Activated T-helper 17 cell treated with anti-CD3 and anti-CD28 coated beads, Interleukin-2, amount 50 U/mL, for 72 hours (primary cell): ENCODE measurements at regions not wholly inside any gene's neighbourhood (a gene's known extent, or its start where the extent isn't known, plus 50 kb on each side); places are given as distances from the start of the nearest gene placed in this dataset.

Experiments
- ATAC-seq: fragments of 150-1000 bp; cut with Tn5 transposase; replicated peaks from 2 replicates; pipeline ENCODE4 v1.10.0; 2021; ENCODE audit warnings: mild to moderate bottlenecking, moderate library complexity
- H3K27ac Mint-ChIP-seq: one replicate; pipeline ENCODE4 v1.8.0; 2022; ENCODE audit warnings: mixed read lengths
- H3K27me3 Mint-ChIP-seq: one replicate; pipeline ENCODE4 v1.8.0; 2022; ENCODE audit warnings: mixed read lengths
- H3K36me3 Mint-ChIP-seq: one replicate; pipeline ENCODE4 v1.8.0; 2022; ENCODE audit warnings: low read depth, mild to moderate bottlenecking, mixed read lengths
- H3K4me1 Mint-ChIP-seq: one replicate; pipeline ENCODE4 v1.8.0; 2022; ENCODE audit warnings: mixed read lengths
- H3K4me3 Mint-ChIP-seq: one replicate; pipeline ENCODE4 v1.8.0; 2022; ENCODE audit warnings: mild to moderate bottlenecking, mixed read lengths
- H3K9me3 Mint-ChIP-seq: one replicate; pipeline ENCODE4 v1.8.0; 2022; ENCODE audit warnings: mixed read lengths

- Mint-ChIP-seq H3K9me3 (no peaks in the 10 kb centered on the region), H3K4me1 (no peaks in the 10 kb centered on the region), H3K27ac (no peak overlapping the region), H3K36me3 (no peaks in the 10 kb centered on the region), H3K4me3 (no peak overlapping the region), H3K27me3 (peaks cover 13% of the 10 kb centered on the region)
- ATAC-seq = no peak
Observed at GRCh38 chr2:122152571-122152970, 397.1 kb downstream of the TSN start.

- Mint-ChIP-seq H3K4me3 (no peak overlapping the region), H3K27me3 (peaks cover 16% of the 10 kb centered on the region), H3K27ac (no peak overlapping the region), H3K36me3 (no peaks in the 10 kb centered on the region), H3K9me3 (no peaks in the 10 kb centered on the region), H3K4me1 (no peaks in the 10 kb centered on the region)
- no peak for ATAC-seq
Observed at GRCh38 chr2:122156176-122156890, 400.9 kb downstream of the TSN start.

- ATAC-seq = no peak
- Mint-ChIP-seq H3K27ac (no peak overlapping the region), H3K9me3 (no peaks in the 10 kb centered on the region), H3K4me1 (no peaks in the 10 kb centered on the region), H3K27me3 (peaks cover 15% of the 10 kb centered on the region), H3K4me3 (no peak overlapping the region), H3K36me3 (no peaks in the 10 kb centered on the region)
Observed at GRCh38 chr2:122157158-122157557, 401.7 kb downstream of the TSN start.

- Mint-ChIP-seq H3K27ac (no peak overlapping the region), H3K36me3 (no peaks in the 10 kb centered on the region), H3K4me3 (no peak overlapping the region), H3K9me3 (no peaks in the 10 kb centered on the region), H3K27me3 (peaks cover 3% of the 10 kb centered on the region), H3K4me1 (no peaks in the 10 kb centered on the region)
- ATAC-seq = no peak
Observed at GRCh38 chr2:122163617-122164016, 408.2 kb downstream of the TSN start.

- no peaks in the 10 kb centered on the region for H3K4me1 Mint-ChIP-seq
- H3K27ac Mint-ChIP-seq = no peak overlapping the region
- no peak for ATAC-seq
Observed at GRCh38 chr2:122164964-122165363, 409.5 kb downstream of the TSN start.

GRCh38 chr2:122166820-122167219, 411.4 kb downstream of the TSN start:
- no peak for ATAC-seq
- Mint-ChIP-seq H3K9me3 (no peaks in the 10 kb centered on the region), H3K4me3 (no peak overlapping the region), H3K4me1 (no peaks in the 10 kb centered on the region), H3K27ac (no peak overlapping the region), H3K36me3 (no peaks in the 10 kb centered on the region), H3K27me3 (peaks cover 5% of the 10 kb centered on the region)

More at GRCh38 chr2:122164964-122165363, 409.5 kb downstream of the TSN start:
- Mint-ChIP-seq H3K9me3 (no peaks in the 10 kb centered on the region), H3K27me3 (no peaks in the 10 kb centered on the region), H3K4me3 (no peak overlapping the region), H3K36me3 (no peaks in the 10 kb centered on the region)

GRCh38 chr2:122167515-122167914, 412.1 kb downstream of the TSN start:
- peaks cover 5% of the 10 kb centered on the region for H3K27me3 Mint-ChIP-seq
- no peak for ATAC-seq
- no peaks in the 10 kb centered on the region for H3K36me3 Mint-ChIP-seq
- no peak overlapping the region for H3K27ac Mint-ChIP-seq
- no peaks in the 10 kb centered on the region for H3K9me3 Mint-ChIP-seq
- H3K4me3 Mint-ChIP-seq = no peak overlapping the region
- H3K4me1 Mint-ChIP-seq = no peaks in the 10 kb centered on the region

GRCh38 chr2:122168799-122169198, 413.3 kb downstream of the TSN start:
- Mint-ChIP-seq H3K9me3 (no peaks in the 10 kb centered on the region), H3K4me1 (no peaks in the 10 kb centered on the region), H3K4me3 (no peak overlapping the region), H3K36me3 (no peaks in the 10 kb centered on the region), H3K27me3 (peaks cover 5% of the 10 kb centered on the region), H3K27ac (no peak overlapping the region)
- ATAC-seq = no peak

GRCh38 chr2:122172812-122173211, 417.4 kb downstream of the TSN start:
- H3K36me3 Mint-ChIP-seq = no peaks in the 10 kb centered on the region
- H3K4me3 Mint-ChIP-seq = no peak overlapping the region
- no peaks in the 10 kb centered on the region for H3K9me3 Mint-ChIP-seq
- no peaks in the 10 kb centered on the region for H3K4me1 Mint-ChIP-seq
- H3K27me3 Mint-ChIP-seq = peaks cover 5% of the 10 kb centered on the region
- no peak overlapping the region for H3K27ac Mint-ChIP-seq
- no peak for ATAC-seq

- Mint-ChIP-seq H3K36me3 (no peaks in the 10 kb centered on the region), H3K9me3 (peaks cover 3% of the 10 kb centered on the region), H3K4me1 (no peaks in the 10 kb centered on the region), H3K4me3 (no peak overlapping the region), H3K27me3 (peaks cover 11% of the 10 kb centered on the region), H3K27ac (no peak overlapping the region)
- no peak for ATAC-seq
Observed at GRCh38 chr2:122174061-122174460, 418.6 kb downstream of the TSN start.

GRCh38 chr2:122179492-122180165, 424.2 kb downstream of the TSN start:
- no peak for ATAC-seq
- Mint-ChIP-seq H3K4me1 (no peaks in the 10 kb centered on the region), H3K9me3 (peaks cover 3% of the 10 kb centered on the region), H3K27me3 (peaks cover 10% of the 10 kb centered on the region), H3K27ac (no peak overlapping the region), H3K4me3 (no peak overlapping the region), H3K36me3 (no peaks in the 10 kb centered on the region)

GRCh38 chr2:122180972-122181371, 425.5 kb downstream of the TSN start:
- no peaks in the 10 kb centered on the region for H3K36me3 Mint-ChIP-seq
- no peak overlapping the region for H3K4me3 Mint-ChIP-seq
- H3K9me3 Mint-ChIP-seq = peaks cover 3% of the 10 kb centered on the region
- no peaks in the 10 kb centered on the region for H3K4me1 Mint-ChIP-seq
- no peak overlapping the region for H3K27ac Mint-ChIP-seq
- no peak for ATAC-seq
- peaks cover 12% of the 10 kb centered on the region for H3K27me3 Mint-ChIP-seq

GRCh38 chr2:122182616-122183355, 427.3 kb downstream of the TSN start:
- Mint-ChIP-seq H3K4me1 (no peaks in the 10 kb centered on the region), H3K27ac (no peak overlapping the region), H3K36me3 (no peaks in the 10 kb centered on the region), H3K27me3 (peaks cover 16% of the 10 kb centered on the region), H3K9me3 (peaks cover 3% of the 10 kb centered on the region), H3K4me3 (no peak overlapping the region)
- ATAC-seq = no peak

GRCh38 chr2:122183890-122184289, 428.4 kb downstream of the TSN start:
- ATAC-seq = no peak
- no peak overlapping the region for H3K27ac Mint-ChIP-seq

GRCh38 chr2:122186761-122187222, 431.3 kb downstream of the TSN start:
- Mint-ChIP-seq H3K27me3 (peaks cover 14% of the 10 kb centered on the region), H3K27ac (no peak overlapping the region), H3K4me1 (no peaks in the 10 kb centered on the region), H3K36me3 (no peaks in the 10 kb centered on the region), H3K9me3 (no peaks in the 10 kb centered on the region), H3K4me3 (no peak overlapping the region)
- ATAC-seq = no peak

More at GRCh38 chr2:122183890-122184289, 428.4 kb downstream of the TSN start:
- Mint-ChIP-seq H3K36me3 (no peaks in the 10 kb centered on the region), H3K4me1 (no peaks in the 10 kb centered on the region), H3K4me3 (no peak overlapping the region), H3K27me3 (peaks cover 16% of the 10 kb centered on the region), H3K9me3 (no peaks in the 10 kb centered on the region)
